HG02884 (cell line): ENCODE measurements at regions not wholly inside any gene's neighbourhood (a gene's known extent, or its start where the extent isn't known, plus 50 kb on each side); places are given as distances from the start of the nearest gene placed in this dataset.

ENCODE experiments used
- ATAC-seq: cut with Tn5 transposase; IDR thresholded peaks from one replicate; pipeline ENCODE4 v1.9.1; 2021; ENCODE audit warnings: mild to moderate bottlenecking, moderate library complexity; ENCODE audit not compliant: unreplicated experiment

DNA sequence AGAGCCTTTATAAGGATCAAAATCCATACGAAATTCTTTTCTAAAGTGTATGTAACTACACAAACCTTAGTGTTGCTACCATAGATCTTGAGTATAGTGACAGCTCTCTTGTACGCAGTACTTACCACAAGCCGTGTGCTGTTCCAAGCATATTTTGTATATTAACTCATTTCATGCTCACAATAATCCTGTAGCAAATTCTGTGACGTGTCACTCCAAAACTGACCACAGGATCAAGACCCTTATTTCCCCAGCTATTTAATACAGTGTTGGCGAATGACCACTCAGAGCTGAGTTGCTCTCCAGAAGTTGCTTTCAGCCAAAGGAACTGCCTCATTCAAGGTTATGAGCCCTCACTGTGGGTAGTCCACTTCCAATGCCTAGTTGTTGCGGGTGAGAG lies 169.8 kb downstream of the BTG1 start:
- no peak for ATAC-seq

DNA sequence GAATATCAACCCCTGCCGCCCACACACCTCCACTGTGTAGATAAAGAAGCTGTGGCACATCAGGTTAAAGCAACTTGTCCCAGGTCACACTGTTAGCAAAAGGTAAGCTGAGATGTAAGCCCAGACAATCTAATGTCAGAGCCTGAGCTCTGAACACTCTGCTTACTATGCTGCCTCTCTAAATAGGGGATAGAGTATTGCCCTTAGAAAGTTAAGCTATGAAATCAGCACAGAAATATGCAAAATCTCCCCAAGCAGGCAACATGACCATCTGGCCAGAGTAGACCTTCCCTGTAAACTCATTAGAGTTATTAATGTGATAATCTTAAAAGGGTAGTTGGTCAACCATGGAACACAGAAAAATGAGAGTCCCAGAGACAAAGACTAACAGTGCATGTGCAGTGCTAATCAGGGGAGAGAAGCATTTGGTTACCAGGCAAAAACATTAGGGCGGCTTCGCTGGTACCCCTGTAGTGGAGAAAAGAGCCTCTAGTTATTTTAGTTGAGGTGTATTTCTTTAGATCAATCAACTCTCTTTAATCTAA lies 171.0 kb downstream of the BTG1 start:
- ATAC-seq: no peak

DNA sequence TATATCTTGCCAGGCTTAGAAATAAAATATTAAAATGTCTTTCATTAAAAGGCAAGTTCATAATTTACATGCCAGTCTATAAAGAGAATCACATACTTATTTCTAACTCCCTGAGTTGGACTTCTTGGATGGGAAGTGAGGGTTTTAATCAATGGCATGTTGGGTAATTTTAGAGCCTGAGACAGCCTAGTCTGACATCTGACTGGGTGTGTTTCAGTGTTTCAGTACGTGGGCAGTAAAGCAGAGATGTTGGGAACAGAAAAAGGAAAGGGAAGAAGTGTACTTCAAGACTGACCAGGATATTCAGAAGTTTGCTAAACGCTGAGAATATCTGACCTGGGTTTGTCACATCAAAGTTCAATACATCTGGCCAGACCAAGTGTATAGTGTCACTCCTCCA lies 171.8 kb downstream of the BTG1 start:
- ATAC-seq: no peak

DNA sequence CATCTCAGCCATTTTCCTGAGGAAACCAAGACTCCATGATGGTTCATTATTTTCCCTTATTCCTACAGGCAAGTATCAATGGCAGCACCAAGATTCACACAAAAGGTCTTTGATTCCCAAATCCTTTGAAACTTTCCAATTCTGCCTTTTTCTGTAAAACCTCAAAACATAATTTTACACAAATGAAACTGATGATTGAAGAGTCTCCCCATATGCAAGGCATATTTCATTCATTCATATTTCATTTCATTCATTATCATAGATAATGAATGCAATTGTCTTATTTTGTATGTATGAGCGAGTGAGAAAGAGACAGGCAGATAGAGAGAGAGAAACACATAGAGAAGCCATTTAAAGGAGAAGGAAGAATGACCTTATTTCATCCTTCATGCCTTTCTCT lies 172.8 kb downstream of the BTG1 start:
- no peak for ATAC-seq

DNA sequence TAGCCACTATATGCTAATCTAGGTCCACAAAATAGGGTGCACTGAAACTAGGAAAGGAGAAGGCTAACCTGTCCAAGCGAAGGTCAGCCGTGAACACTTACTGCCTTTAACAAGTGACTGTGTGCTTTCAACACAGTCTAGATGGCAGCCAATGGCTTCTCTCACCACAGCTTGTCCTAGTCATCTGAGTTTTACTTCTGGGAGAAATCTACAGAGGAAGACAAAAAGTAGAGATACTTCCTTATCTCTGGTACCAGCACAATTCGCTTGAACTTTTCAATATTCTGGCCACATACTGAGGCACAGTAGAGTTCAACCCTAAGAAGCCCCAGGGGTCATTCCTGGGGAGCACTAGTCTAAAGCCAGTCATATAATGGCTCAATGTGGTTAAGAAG lies 176.9 kb downstream of the BTG1 start:
- ATAC-seq: no peak

DNA sequence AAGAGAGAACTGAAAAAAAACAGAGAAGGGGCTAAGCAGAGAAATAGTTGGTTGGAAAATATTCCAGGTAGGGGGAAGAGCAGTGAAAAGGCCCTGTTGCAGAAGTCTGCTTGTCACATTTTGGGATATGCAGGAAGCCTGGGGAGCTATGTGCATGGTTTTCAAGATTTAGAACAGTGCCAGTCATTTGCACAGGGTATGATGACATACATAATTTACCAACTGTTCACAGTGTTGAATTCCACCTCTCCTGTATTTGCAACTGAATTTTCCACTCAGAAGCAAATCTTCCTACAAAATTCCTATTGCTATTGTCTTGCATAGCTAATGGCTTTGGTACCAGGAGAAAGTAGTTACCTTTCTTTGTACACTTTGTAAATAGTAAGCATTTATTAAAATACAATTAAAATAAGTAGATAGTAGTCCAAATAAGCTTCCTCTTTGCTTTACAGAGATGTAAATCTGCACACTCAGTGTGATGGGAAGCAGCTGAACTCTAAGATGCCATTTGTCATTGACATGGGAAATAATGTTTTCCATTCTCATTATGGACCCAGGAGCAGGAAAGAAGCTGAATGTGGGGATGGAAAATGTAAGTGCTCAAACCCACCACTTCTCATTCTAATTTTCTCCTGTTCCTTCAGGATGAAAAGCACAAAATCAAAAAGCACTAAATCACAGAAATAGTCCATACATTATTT lies 177.4 kb downstream of the BTG1 start:
- no peak for ATAC-seq

DNA sequence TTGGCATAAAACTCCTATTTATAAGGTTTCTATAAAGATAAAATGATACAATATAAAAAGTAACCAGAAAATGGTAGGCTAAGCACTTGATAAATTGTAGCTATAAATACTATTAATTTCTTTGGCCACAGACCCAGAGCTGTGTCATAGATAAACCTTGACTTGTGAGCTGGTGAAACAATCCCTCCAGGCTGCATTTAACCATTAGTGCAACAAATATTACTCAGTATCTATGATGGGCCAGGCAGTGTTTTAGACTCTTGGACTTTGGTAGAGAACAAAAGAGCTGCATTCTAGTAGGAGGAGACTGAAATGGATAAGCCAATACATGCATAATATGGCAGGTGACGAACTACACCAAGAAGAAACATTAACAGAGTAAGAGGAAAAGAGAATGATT lies 178.1 kb downstream of the BTG1 start:
- no peak for ATAC-seq

DNA sequence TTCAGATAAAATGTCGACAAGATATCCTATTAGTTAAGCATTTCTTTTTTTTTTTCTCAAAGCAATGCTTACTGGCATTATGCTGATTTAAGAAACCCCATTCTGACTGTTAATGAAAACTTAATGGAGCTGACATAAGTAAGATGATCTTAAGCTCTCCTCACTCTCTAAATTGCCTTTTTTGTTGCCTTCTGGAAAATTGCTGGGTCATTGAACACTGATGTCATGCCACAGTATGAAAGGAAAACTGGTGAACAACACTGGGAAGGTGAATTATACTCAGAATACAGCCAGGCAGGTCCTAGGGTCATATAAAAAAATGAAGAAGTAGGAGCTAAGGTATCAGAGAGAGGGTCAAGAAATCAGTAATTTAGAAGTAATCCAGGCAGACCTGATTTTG lies 179.9 kb downstream of the BTG1 start:
- no peak for ATAC-seq

DNA sequence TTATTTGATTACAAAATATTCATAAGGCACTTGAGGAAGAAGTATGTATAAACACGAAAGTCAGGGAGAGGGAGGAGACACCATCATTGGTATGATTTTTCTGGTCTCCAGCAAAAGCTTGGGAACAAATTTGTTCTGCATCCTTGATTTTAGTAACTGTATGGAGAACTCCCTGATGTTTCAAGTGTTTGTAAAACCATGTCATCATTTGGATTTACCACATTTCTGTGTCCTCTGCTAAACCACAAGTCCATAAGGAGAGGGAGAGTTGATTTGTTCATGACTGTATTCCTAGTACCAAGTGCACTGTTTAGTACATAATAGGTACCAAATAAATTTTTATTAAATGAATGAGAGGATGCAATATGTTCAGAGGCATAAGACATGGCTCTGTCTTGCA lies 181.1 kb downstream of the BTG1 start:
- ATAC-seq: no peak

DNA sequence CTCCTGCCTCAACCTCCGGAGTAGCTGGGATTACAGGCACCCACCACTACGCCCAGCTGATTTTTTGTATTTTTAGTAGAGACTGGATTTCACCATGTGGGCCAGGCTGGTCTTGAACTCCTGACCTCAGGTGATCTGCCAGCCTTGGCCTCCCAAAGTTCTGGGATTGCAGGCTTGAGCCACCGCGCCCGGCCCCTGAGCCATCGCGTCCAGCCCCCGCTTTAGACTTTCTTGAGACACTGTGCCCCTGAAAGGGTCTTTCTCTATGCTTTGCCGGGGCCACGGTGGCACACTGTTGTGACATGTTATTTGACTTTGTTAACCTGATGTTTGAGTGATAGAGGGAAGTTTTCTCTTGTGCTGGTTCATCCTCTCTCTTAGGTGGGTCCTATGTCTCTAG lies 186.4 kb downstream of the BTG1 start:
- no peak for ATAC-seq

DNA sequence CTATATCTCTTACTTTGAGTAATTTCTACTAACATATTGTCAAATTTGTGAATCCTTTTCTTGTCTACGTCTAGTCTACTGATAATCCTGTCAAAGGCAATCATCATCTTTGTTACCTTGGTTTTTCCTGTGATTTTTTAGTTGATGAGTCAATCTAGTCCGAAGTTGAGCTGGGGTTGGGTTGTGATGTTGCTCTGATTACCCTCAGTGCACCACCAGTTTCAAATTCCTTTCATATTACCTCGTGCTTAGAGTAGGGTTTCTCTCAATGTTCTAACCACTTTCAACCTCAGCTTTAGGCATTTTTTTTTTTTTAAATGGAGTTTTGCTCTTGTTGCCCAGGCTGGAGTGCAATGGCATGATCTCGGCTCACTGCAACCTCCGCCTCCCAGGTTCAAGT lies 186.8 kb downstream of the BTG1 start:
- ATAC-seq: no peak

DNA sequence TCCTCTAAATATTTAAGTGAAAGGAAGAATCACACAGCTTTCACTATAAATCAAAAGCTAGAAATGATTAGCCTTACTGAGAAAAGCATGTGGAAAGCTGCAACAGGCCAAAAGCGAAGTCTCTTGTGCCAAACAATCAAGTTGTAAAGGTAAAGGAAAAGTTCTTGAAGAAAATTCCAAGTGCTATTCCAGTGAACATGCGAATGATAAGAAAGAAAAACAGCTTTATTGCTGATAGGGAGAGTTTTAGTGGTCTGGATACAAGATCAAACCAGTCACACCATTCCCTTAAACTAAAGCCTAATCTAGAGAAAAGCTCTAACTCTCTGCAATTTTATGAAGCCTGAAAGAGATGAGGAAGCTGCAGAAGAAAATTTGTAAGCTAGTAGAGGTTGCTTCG lies 190.9 kb downstream of the BTG1 start:
- no peak for ATAC-seq

DNA sequence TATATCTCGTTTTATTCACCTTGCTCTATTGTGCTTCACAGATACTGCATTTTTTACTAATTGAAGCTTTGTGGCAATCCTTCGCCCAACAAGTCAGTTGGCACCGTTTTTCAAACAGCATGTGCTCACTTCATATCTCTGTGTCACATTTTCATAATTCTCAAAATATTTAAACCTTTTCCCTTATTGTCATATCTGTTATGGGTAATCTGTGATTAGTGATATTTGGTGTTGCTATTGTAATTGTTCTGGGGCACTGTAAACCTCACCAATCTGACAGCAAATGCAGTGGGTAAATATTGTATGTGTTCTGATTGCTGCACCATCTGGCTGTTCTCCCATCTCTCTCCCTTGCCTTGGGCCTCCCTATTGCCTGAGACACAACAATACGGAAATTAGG lies 191.3 kb downstream of the BTG1 start:
- no peak for ATAC-seq

DNA sequence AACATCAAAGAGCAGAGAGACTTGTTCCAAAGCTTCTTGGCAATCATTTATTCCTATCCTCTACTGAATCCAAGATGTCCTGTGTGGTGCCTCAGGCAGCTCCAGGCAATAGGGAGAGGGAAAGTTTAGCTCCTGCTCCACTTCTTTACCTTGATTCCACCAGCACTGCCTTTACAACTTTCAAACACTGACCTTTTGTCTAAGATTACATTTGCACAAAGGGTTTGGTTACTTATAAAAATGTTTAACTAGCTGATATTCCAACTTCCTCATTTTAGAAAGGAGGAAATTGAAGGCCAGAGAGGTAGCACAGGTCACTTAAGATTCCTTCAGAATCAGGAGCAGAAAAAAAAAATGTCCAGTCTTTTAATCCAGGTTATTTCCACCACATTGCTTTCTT lies 192.7 kb downstream of the BTG1 start:
- ATAC-seq: no peak

DNA sequence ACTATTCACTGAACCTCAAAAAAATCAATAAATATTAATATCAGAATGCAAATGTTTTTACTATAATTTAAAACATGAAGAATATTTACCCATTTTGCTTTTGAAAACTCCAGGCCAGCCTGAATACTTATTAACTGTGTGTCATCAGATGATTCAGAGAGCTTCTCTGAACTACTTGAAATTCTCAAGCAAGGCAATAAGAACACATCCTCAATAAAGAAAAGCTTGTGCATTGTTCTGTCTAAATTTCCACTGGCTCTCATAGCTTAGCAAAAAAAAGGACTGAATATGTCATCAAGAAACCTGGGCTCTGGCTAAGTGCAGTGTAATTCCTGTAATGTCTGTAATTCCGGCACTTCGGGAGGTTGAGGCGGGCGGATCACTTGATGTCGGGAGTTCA lies 194.1 kb downstream of the BTG1 start:
- no peak for ATAC-seq

DNA sequence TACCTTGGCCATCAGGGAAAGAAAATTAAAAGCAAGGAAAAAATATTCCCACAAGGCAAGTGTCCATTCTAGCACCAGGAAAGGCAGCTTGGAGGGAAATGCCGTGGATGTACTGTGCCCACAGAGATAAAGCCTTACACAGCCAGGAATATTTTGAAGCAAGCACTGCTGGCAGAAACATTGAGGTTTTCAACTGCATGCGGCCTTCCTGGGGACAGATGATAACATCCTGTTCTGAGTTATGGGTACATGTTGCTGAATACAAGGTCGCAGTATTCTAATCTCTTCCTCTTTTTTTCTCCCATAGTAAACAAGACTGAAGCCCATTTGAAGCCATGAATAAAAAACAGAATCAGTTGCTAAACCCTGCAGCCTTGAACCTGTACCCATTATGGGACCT lies 197.1 kb downstream of the BTG1 start:
- ATAC-seq: no peak

DNA sequence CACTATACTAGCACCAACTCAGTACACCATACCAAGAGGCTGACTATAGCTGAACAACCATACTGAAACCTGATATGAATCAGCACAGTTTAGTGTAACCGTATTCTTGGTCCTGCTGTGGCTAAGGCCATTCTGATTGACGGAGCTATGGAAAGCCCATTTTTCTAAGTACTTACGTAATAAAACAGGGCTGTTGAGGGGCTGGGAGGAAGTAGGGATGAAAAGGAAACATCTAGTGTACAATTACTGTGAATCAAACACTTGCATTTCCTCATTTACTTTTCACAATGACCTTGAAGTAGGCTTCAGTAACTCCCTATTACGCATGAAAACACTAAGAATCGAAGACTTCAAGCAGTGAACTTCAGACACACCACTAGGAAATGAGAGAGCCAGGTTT lies 198.2 kb downstream of the BTG1 start:
- ATAC-seq: peak; percentile 97

DNA sequence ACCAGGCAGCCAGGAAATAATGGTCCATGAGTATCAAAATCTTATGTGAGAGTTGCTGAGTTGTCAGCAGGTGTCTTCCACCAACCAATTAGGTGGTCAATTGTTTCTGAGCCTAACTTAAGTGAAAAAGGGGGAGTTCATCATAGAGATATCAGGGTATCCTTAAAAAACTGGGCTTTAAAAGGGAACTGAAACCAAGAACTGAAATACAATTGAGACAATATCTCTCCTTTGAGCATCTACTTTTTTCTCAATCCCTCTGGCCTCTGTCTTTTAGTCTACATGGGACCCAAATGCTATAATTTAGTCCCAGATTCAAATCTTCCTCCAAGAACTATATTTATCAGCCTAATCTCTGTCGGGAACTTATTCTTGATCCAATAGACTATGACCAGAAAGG lies 201.0 kb downstream of the BTG1 start:
- ATAC-seq: no peak

DNA sequence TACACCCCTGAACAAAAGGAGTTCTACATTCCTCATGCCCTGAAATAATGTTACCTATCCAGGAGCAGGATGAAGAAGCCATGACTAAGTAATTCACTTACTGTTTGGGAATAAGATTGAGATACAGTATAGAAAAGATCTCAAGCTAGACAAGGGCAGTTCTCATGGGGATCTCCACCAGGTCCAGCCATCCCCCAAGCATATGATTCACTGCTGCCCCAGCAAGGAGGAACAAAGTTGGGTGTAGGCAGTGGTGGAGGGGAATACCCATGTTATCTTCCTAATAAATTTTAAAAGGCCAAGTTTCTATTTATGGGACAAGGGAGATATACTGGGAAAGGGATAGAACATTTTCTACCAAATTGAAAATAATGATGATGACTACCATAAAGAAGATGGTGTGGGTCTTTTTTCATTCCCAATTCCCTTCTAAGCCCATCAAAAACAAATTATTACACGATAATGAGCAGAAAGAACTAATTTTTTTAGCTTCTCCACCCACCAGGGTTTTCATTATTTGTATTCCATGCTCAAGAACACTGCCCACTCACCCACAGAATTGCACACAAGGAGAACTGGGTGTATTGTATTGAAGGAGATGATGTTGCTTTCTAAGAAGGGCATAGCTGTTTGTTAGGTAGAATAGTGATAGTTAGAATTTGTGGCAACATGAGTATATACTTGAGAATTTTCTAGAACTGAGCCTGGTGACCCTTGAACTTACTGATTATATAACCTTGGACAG lies 204.6 kb downstream of the BTG1 start:
- no peak for ATAC-seq

DNA sequence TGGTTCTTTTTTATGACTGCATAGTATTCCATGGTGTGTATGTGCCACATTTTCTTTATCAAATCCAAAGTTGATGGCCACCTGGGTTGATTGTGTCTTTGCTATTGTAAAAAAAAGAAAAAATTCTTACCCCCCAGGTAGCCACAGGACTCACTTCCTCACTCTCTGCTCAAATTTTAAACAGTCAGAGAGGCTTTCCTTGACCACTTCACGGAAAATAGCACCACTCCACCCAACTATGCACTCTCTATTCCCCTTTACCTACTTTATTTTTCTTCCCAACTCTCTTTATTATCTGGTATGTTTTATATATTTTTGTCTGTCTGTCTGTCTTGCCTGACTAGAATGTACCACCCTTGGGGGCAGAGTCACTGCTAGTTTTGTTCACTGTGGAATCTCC lies 205.3 kb downstream of the BTG1 start:
- ATAC-seq: no peak

DNA sequence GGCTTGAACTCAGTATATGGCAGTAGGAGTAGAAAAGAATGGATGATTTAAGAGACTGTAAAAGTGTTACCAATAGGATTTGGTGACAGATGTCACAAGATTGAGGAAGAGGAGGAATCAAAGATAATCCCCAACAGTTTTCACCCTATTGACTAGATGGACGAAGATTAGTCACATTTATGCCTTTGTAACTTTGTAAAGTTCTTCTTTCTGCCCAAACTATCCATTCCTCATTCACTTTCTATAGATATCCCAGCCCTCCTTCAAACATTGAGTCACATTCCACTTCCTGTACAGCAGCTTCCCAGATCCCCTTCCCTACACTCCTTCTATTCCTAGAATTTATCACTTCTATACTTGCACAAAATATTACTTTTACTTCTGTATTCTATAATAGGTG lies 207.9 kb downstream of the BTG1 start:
- ATAC-seq: no peak

DNA sequence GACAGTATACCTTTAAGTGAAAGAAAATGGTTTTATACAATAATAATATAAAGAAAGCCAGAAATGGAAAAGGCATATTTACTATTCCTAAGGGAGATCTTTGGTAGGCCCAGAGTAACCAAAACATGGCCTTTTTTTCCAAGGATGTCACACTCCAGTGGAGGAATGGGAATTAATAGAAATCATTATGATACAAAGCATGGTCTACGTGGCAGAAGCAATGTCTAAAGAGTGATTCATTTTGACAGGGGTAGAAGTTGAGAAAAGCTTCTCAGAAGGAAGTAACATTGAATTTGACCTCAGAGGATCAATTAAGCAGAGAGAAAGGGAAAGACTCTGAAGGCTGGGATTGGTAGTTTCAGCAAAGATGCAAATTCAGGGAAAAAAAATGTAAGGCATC lies 208.6 kb downstream of the BTG1 start:
- no peak for ATAC-seq

DNA sequence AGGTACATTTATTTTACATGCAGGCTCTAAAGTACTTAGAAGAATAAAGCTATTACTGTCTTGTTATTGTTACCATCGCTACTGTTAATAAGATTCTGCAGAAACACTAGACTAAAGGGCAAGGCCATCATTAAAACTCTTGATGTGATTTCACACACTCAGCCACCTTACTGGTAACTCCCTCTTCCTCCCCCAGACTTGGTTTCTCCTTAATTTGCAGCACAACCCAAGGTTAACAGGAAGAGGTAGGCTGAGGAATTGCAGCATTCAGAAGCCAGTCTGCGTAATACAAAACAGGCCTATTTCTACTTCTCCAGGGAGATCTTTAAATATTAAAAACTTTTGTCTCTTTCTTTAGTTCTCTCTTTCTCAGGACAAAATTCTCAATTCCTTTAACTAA lies 210.3 kb downstream of the BTG1 start:
- ATAC-seq: no peak
